Neutrophil (primary cell): ENCODE measurements at regions not wholly inside any gene's neighbourhood (a gene's known extent, or its start where the extent isn't known, plus 50 kb on each side); places are given as distances from the start of the nearest gene placed in this dataset.

ENCODE experiments used
- H3K27ac ChIP-seq: fragments of 200-600 bp; sonication (generic); 2 replicates; pipeline ENCODE4 v1.5.1; 2016; ENCODE audit warnings: mild to moderate bottlenecking, moderate library complexity
- H3K27me3 ChIP-seq: fragments of 200-600 bp; sonication (generic); 2 replicates; pipeline ENCODE4 v1.6.0; 2016; ENCODE audit warnings: mild to moderate bottlenecking
- H3K36me3 ChIP-seq: fragments of 200-600 bp; sonication (generic); 2 replicates; pipeline ENCODE4 v1.5.1; 2017
- H3K4me1 ChIP-seq, 2 experiments: fragments of 200-600 bp in 1 of 2; sonication (generic) in 1 of 2; 1 replicate in 1 of 2; 2 replicates in 1 of 2; pipeline versions ENCODE4 v1.5.1 to v1.6.1; 2013 to 2016; ENCODE audit warnings: low read depth in 1 of 2, low read length in 1 of 2, mild to moderate bottlenecking in 1 of 2, moderate library complexity in 1 of 2; ENCODE audit not compliant: control insufficient read depth in 1 of 2, insufficient read depth in 1 of 2
- H3K4me3 ChIP-seq, 2 experiments: fragments of 200-600 bp in 1 of 2; sonication (generic) in 1 of 2; 1 replicate in 1 of 2; 2 replicates in 1 of 2; pipeline ENCODE4 v1.5.1; 2013 to 2016; ENCODE audit warnings: low read depth in 1 of 2, low read length in 1 of 2, mild to moderate bottlenecking in 1 of 2, moderate library complexity in 1 of 2
- H3K9me3 ChIP-seq: fragments of 200-600 bp; sonication (generic); 2 replicates; pipeline ENCODE4 v1.5.1; 2016
- CTCF ChIP-seq: fragments of 200-600 bp; sonication (generic); IDR thresholded peaks from 2 replicates; pipeline ENCODE4 v1.5.1; 2016; ENCODE audit warnings: antibody characterized with exemption

DNA sequence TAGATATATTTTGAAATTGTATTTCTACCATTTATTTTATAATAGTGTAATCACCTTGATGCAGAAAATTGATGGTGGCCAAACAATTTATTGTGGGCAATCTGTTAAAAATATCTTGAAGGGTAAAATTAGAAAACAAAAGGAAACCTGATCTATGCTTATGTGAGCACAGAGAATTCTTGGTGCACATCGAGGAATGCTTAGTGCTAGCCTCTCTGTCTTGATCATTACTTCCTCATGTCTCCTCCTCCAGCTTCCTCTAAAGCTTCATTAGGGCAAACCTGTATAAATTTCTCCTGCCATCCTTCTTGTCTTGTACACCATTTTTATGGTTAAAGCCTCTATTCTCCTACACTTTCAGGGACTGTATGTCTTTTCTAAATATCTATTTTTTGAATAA, 725.8 kb downstream of the RAPGEF2 start:
- Histone ChIP-seq H3K27ac (no peak overlapping the region), H3K36me3 (no peaks in the 10 kb centered on the region), H3K4me3 (no peak overlapping the region), H3K4me1 (no peaks in the 10 kb centered on the region), H3K9me3 (no peaks in the 10 kb centered on the region), H3K27me3 (no peaks in the 10 kb centered on the region)
- TF ChIP-seq CTCF, result no peak

GRCh38 chr4:159829184-159829583, 726.3 kb downstream of the RAPGEF2 start:
- Histone ChIP-seq H3K4me3 (no peak overlapping the region), H3K9me3 (no peaks in the 10 kb centered on the region), H3K4me1 (no peaks in the 10 kb centered on the region), H3K36me3 (no peaks in the 10 kb centered on the region), H3K27ac (no peak overlapping the region), H3K27me3 (no peaks in the 10 kb centered on the region)
- no peak for TF ChIP-seq CTCF

DNA sequence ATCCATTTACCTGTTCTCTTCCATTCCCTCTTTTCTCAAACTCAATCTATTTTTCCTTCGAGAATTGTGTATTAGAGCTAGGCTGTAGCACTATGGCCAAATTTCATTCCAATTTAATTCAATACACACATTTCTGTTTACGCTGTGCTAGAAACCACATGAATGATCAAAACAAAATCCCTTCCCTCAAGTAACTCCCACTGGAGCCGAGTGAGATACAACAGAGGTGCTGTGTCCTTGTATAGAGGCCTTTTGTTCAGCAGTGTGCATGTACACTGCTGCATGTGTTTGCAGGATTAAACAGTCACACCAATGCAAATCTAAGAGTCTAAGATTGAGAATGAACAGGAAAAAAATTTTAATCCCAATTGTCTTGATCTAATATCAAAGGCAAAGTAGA, 734.2 kb downstream of the RAPGEF2 start:
- H3K4me3 ChIP-seq, result no peak overlapping the region
- H3K27ac ChIP-seq, result no peak overlapping the region
- no peaks in the 10 kb centered on the region for H3K4me1 ChIP-seq
- H3K36me3 ChIP-seq, result no peaks in the 10 kb centered on the region
- no peaks in the 10 kb centered on the region for H3K27me3 ChIP-seq
- no peak for TF ChIP-seq CTCF
- H3K9me3 ChIP-seq, result no peaks in the 10 kb centered on the region

DNA sequence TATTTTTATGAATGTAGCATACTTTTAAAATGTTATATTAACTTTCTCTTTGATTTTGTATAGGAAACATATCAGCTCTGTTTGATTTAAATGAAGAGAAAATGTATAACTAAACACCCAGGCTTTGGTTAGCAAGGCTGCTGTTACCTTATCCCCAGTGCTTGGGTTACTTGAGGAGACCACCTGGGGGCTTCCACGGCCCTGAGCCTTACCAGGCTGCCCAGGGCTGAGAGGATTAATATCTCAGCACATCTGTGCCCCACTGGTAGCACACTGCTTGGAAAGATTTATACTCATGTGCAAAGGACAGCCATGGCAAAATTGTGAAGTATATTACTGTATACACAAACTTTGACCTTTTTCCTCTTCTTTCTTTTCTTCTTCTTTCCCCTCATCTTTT, 752.9 kb downstream of the RAPGEF2 start:
- no peak overlapping the region for H3K27ac ChIP-seq
- TF ChIP-seq CTCF, result no peak
- no peak overlapping the region for H3K4me3 ChIP-seq
- H3K4me1 ChIP-seq, result no peaks in the 10 kb centered on the region
- no peaks in the 10 kb centered on the region for H3K36me3 ChIP-seq
- H3K9me3 ChIP-seq, result no peaks in the 10 kb centered on the region
- H3K27me3 ChIP-seq, result no peaks in the 10 kb centered on the region

- no peak for TF ChIP-seq CTCF
- no peaks in the 10 kb centered on the region for H3K9me3 ChIP-seq
- H3K27me3 ChIP-seq, result no peaks in the 10 kb centered on the region
- H3K36me3 ChIP-seq, result no peaks in the 10 kb centered on the region
- H3K4me1 ChIP-seq, result no peaks in the 10 kb centered on the region
- no peak overlapping the region for H3K4me3 ChIP-seq
- no peak overlapping the region for H3K27ac ChIP-seq
Observed at GRCh38 chr4:159856451-159856850, 753.6 kb downstream of the RAPGEF2 start.

- Histone ChIP-seq H3K4me3 (no peak overlapping the region), H3K9me3 (no peaks in the 10 kb centered on the region), H3K36me3 (no peaks in the 10 kb centered on the region), H3K27ac (no peak overlapping the region), H3K4me1 (no peaks in the 10 kb centered on the region), H3K27me3 (no peaks in the 10 kb centered on the region)
- TF ChIP-seq CTCF, result no peak
Observed at GRCh38 chr4:159859656-159860148, 756.8 kb downstream of the RAPGEF2 start.
